ENCODE measurements at regions not wholly inside any gene's neighbourhood (a gene's known extent, or its start where the extent isn't known, plus 50 kb on each side); places are given as distances from the start of the nearest gene placed in this dataset.

- no peak for DNase-seq
Measured at GRCh38 chr2:239520811-239521517, 120.1 kb upstream of the HDAC4 start.

- no peak for DNase-seq
Measured at GRCh38 chr2:239519921-239520585, 119.2 kb upstream of the HDAC4 start.

- DNase-seq: no peak
Measured at GRCh38 chr2:239519089-239519920, 118.5 kb upstream of the HDAC4 start.

- no peak for DNase-seq
Measured at GRCh38 chr2:239518286-239519088, 117.7 kb upstream of the HDAC4 start.

GRCh38 chr2:239517686-239518085 lies 116.9 kb upstream of the HDAC4 start:
- no peak for DNase-seq

- DNase-seq: no peak
Measured at GRCh38 chr2:239516954-239517305, 116.1 kb upstream of the HDAC4 start.

GRCh38 chr2:239516286-239516953 lies 115.6 kb upstream of the HDAC4 start:
- no peak for DNase-seq

GRCh38 chr2:239514754-239515530 lies 114.1 kb upstream of the HDAC4 start:
- DNase-seq: no peak

GRCh38 chr2:239512054-239512453 lies 111.2 kb upstream of the HDAC4 start:
- DNase-seq: no peak

- DNase-seq: no peak
Measured at GRCh38 chr2:239509373-239510143, 108.7 kb upstream of the HDAC4 start.

GRCh38 chr2:239508261-239508660 lies 107.4 kb upstream of the HDAC4 start:
- DNase-seq: no peak

GRCh38 chr2:239507576-239508258 lies 106.9 kb upstream of the HDAC4 start:
- DNase-seq: no peak

- no peak for DNase-seq
Measured at GRCh38 chr2:239506961-239507360, 106.1 kb upstream of the HDAC4 start.

- no peak for DNase-seq
Measured at GRCh38 chr2:239506101-239506857, 105.5 kb upstream of the HDAC4 start.

- DNase-seq: no peak
Measured at GRCh38 chr2:239504643-239505235, 103.9 kb upstream of the HDAC4 start.

GRCh38 chr2:239502430-239503186 lies 101.8 kb upstream of the HDAC4 start:
- no peak for DNase-seq

GRCh38 chr2:239500574-239501550 lies 100.0 kb upstream of the HDAC4 start:
- no peak for DNase-seq
